GM12878 (cell line): ENCODE measurements at regions not wholly inside any gene's neighbourhood (a gene's known extent, or its start where the extent isn't known, plus 50 kb on each side); places are given as distances from the start of the nearest gene placed in this dataset.

Experiments used
- ATAC-seq: fragments of 200-7000 bp; cut with Tn5 transposase; 3 replicates; pipeline ENCODE4 v1.9.1; 2020; ENCODE audit warnings: mild to moderate bottlenecking, moderate library complexity
- BruUV-seq: library from RNA; stranded (reverse); fragments of 400-500 nt; replicated peaks from 2 replicates; lab custom pipeline; 2021; lab: Mats Ljungman, UMichigan
- CTCF ChIA-PET: fragments of 300-600 bp; sonication (Branson Sonifier 250); formaldehyde crosslinking; extraction: SDS; loops from one replicate; lab custom pipeline; 2021; ENCODE audit warnings: inconsistent platforms; lab: Yijun Ruan, JAX
- POLR2A ChIA-PET: fragments of 350-600 bp; formaldehyde crosslinking; extraction: SDS; loops from one replicate; lab custom pipeline; 2021; ENCODE audit warnings: inconsistent platforms; lab: Charles Lee
- RAD21 ChIA-PET: fragments of 300-600 bp; sonication (Branson Sonifier 250); formaldehyde crosslinking; loops from one replicate; lab custom pipeline; 2023; ENCODE audit warnings: antibody characterized with exemption; ENCODE audit not compliant: unreplicated experiment; lab: Charles Lee
- SMC1A ChIA-PET: fragments of 300-600 bp; sonication (Branson Sonifier 250); formaldehyde crosslinking; loops from one replicate; lab custom pipeline; 2023; ENCODE audit not compliant: unreplicated experiment, uncharacterized antibody; lab: Charles Lee
- DNase-seq: peaks from one replicate; pipeline ENCODE4 v3.0.0-alpha.2; 2011; ENCODE audit warnings: low read depth, low spot score
- FAIRE-seq: peaks from 3 replicates; lab custom pipeline; 2011; peaks lifted over from hg19 to GRCh38; lab: Jason Lieb, UNC
- H2AFZ ChIP-seq: 2 replicates; pipeline ENCODE4 v1.6.0; 2011; ENCODE audit warnings: low read depth, low read length, control low read depth; ENCODE audit not compliant: control insufficient read depth
- H3K27ac ChIP-seq: 2 replicates; pipeline ENCODE4 v1.5.1; 2011; ENCODE audit warnings: control low read depth; ENCODE audit not compliant: control insufficient read depth, insufficient read depth
- H3K27me3 ChIP-seq, 2 experiments: replicated peaks in 1 of 2; 2 replicates each; pipeline versions ENCODE4 v1.6.0 to v1.6.1; 2011; ENCODE audit warnings: low read length in 1 of 2; ENCODE audit not compliant: control insufficient read depth in 2 of 2, insufficient read depth in 2 of 2
- H3K36me3 ChIP-seq, 2 experiments: 2 replicates each; pipeline ENCODE4 v1.5.1; 2011; ENCODE audit warnings: low read length in 1 of 2; ENCODE audit not compliant: control insufficient read depth in 2 of 2, insufficient read depth in 2 of 2
- H3K4me1 ChIP-seq: 2 replicates; pipeline ENCODE4 v1.6.1; 2011; ENCODE audit warnings: mild to moderate bottlenecking, low read length, moderate library complexity, mixed read lengths; ENCODE audit not compliant: control insufficient read depth, insufficient read depth
- H3K4me2 ChIP-seq: 2 replicates; pipeline ENCODE4 v1.6.0; 2011; ENCODE audit warnings: control low read depth; ENCODE audit not compliant: control insufficient read depth, insufficient read depth
- H3K4me3 ChIP-seq: fragments of 200-600 bp; sonication (generic); 2 replicates; pipeline ENCODE4 v1.5.1; 2016
- H3K79me2 ChIP-seq: 2 replicates; pipeline ENCODE4 v1.6.0; 2011; ENCODE audit warnings: low read length; ENCODE audit not compliant: control insufficient read depth, insufficient read depth
- H3K9ac ChIP-seq: 2 replicates; pipeline ENCODE4 v1.8.0; 2011; ENCODE audit warnings: low read length, control low read depth, mixed read lengths; ENCODE audit not compliant: control insufficient read depth, insufficient read depth
- H3K9me3 ChIP-seq: replicated peaks from 3 replicates; pipeline ENCODE4 v1.5.1; 2011; ENCODE audit warnings: mild to moderate bottlenecking, low read length; ENCODE audit not compliant: control insufficient read depth, insufficient read depth
- H4K20me1 ChIP-seq: 2 replicates; pipeline ENCODE4 v1.6.0; 2011; ENCODE audit not compliant: control insufficient read depth, insufficient read depth
- EGR1 ChIP-seq, 2 experiments: IDR thresholded peaks; 1 replicate in 1 of 2; 2 replicates in 1 of 2; pipeline ENCODE4 v1.6.1; 2011 to 2012; ENCODE audit warnings: low read depth in 2 of 2, low read length in 2 of 2, borderline replicate concordance in 1 of 2, mild to moderate bottlenecking in 1 of 2, moderate library complexity in 1 of 2
- JUND ChIP-seq: IDR thresholded peaks from 2 replicates; pipeline ENCODE4 v1.6.1; 2012; ENCODE audit warnings: low read depth, mild to moderate bottlenecking, low read length, improper control_type of control experiment, moderate library complexity
- LARP7 ChIP-seq: fragments of 450-650 bp; IDR thresholded peaks from 2 replicates; pipeline ENCODE4 v1.6.1; 2017; ENCODE audit warnings: mild to moderate bottlenecking
- NBN ChIP-seq: fragments of 450-650 bp; IDR thresholded peaks from 2 replicates; pipeline ENCODE4 v1.6.1; 2016
- RFX5 ChIP-seq: IDR thresholded peaks from 2 replicates; pipeline ENCODE4 v1.6.1; 2011; ENCODE audit warnings: low read depth, low read length, improper control_type of control experiment
- SREBF1 ChIP-seq: IDR thresholded peaks from 2 replicates; pipeline ENCODE4 v1.6.1; 2012; ENCODE audit warnings: mild to moderate bottlenecking, low read length
- WGBS: methylation state at CpG from one replicate; pipeline ENCODE4 v1.1.6; 2016; ENCODE audit warnings: low lambda C conversion rate; ENCODE audit not compliant: insufficient replicate concordance, insufficient coverage; ENCODE audit errors: missing lambda C conversion rate; 5-methylcytosine and 5-hydroxymethylcytosine counted together
- in situ Hi-C: fragments of 300-500 bp; cut with MboI; formaldehyde crosslinking; loops from 9 replicates; pipeline ENCODE4 v1.14.3; 2018; ENCODE audit warnings: mixed read lengths
- intact Hi-C: fragments of 100-400 bp; cut with micrococcal nuclease; formaldehyde crosslinking; loops from one replicate; pipeline ENCODE4 v1.14.2; 2022; ENCODE audit not compliant: unreplicated experiment
- TF ChIP-seq, protein P1 (sequence below): IDR thresholded peaks from 2 replicates; pipeline ENCODE4 v1.6.1; 2012; ENCODE audit warnings: improper control_type of control experiment, low read depth, low read length; ENCODE audit not compliant: insufficient replicate concordance

DNA sequence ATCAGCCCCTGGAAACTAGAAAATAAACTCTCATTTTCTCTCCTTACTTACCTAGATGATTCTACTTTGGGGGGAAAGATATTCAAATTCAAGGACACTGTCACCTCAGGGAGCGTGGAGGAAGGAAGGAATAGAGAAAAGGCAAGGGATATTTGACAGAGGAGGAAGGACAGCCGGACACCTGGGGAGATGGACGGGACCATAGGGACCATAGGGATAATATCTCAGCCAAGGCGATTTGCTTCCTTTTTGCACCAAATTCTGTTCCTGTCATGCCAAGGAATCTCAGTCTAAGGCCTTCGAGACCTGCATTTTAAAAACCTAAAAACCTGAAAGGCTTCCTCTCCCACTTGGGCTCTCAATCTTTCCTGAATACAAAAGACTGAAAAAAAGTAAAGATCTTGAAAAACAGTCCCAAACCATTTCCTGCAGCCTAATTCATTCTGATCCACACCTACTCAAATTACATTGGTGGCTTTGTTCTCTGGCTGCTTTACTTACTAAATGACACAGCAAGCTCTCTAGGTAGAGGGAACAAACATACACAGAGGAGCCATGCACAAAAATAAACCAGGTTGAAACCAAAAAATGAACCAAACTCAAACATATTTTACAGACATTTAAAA, 73.9 kb upstream of the SLC24A5 start:
- SMC1A ChIA-PET = no interaction called here
- CTCF ChIA-PET = no interaction called here
- H3K27ac ChIP-seq = no peak overlapping the region
- in situ Hi-C loops (no loop called here), intact Hi-C loops (no loop called here)
- H2AFZ ChIP-seq = no peak overlapping the region
- ATAC-seq (no peak), DNase-seq (no peak), FAIRE-seq (no peak)
- POLR2A ChIA-PET = no interaction called here
- no peaks in the 10 kb centered on the region for H3K4me1 ChIP-seq
- H3K9ac ChIP-seq = no peak overlapping the region
- H3K4me2 ChIP-seq = no peak overlapping the region
- no peaks in the 10 kb centered on the region for H4K20me1 ChIP-seq
- no TSS peak for BruUV-seq
- TF ChIP-seq EGR1 (IDR thresholded peaks at IDR 0.05; ENCODE audit: borderline replicate concordance in 1 of 2, low read depth in 2 of 2, low read length in 2 of 2) = no peak
- no peak for TF ChIP-seq JUND
- no peak for TF ChIP-seq RFX5
- no peak for TF ChIP-seq LARP7
- no peak for TF ChIP-seq SREBF1
- TF ChIP-seq NBN = no peak
- TF ChIP-seq, protein P1, sequence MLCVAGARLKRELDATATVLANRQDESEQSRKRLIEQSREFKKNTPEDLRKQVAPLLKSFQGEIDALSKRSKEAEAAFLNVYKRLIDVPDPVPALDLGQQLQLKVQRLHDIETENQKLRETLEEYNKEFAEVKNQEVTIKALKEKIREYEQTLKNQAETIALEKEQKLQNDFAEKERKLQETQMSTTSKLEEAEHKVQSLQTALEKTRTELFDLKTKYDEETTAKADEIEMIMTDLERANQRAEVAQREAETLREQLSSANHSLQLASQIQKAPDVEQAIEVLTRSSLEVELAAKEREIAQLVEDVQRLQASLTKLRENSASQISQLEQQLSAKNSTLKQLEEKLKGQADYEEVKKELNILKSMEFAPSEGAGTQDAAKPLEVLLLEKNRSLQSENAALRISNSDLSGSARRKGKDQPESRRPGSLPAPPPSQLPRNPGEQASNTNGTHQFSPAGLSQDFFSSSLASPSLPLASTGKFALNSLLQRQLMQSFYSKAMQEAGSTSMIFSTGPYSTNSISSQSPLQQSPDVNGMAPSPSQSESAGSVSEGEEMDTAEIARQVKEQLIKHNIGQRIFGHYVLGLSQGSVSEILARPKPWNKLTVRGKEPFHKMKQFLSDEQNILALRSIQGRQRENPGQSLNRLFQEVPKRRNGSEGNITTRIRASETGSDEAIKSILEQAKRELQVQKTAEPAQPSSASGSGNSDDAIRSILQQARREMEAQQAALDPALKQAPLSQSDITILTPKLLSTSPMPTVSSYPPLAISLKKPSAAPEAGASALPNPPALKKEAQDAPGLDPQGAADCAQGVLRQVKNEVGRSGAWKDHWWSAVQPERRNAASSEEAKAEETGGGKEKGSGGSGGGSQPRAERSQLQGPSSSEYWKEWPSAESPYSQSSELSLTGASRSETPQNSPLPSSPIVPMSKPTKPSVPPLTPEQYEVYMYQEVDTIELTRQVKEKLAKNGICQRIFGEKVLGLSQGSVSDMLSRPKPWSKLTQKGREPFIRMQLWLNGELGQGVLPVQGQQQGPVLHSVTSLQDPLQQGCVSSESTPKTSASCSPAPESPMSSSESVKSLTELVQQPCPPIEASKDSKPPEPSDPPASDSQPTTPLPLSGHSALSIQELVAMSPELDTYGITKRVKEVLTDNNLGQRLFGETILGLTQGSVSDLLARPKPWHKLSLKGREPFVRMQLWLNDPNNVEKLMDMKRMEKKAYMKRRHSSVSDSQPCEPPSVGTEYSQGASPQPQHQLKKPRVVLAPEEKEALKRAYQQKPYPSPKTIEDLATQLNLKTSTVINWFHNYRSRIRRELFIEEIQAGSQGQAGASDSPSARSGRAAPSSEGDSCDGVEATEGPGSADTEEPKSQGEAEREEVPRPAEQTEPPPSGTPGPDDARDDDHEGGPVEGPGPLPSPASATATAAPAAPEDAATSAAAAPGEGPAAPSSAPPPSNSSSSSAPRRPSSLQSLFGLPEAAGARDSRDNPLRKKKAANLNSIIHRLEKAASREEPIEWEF = no peak
- RAD21 ChIA-PET = no interaction called here
- 24% methylated on average over 5 of the region's 5 CpGs for WGBS
- no peaks in the 10 kb centered on the region for H3K79me2 ChIP-seq
- H3K4me3 ChIP-seq = no peak overlapping the region
- H3K27me3 ChIP-seq = no peaks in the 10 kb centered on the region
- no peaks in the 10 kb centered on the region for H3K9me3 ChIP-seq
- no peaks in the 10 kb centered on the region for H3K36me3 ChIP-seq
